DMS153 (cell line): ENCODE measurements at regions not wholly inside any gene's neighbourhood (a gene's known extent, or its start where the extent isn't known, plus 50 kb on each side); places are given as distances from the start of the nearest gene placed in this dataset.

ENCODE experiments used
- DNase-seq: peaks from one replicate; lab custom pipeline; 2025; lab: John Stamatoyannopoulos, UW

DNA sequence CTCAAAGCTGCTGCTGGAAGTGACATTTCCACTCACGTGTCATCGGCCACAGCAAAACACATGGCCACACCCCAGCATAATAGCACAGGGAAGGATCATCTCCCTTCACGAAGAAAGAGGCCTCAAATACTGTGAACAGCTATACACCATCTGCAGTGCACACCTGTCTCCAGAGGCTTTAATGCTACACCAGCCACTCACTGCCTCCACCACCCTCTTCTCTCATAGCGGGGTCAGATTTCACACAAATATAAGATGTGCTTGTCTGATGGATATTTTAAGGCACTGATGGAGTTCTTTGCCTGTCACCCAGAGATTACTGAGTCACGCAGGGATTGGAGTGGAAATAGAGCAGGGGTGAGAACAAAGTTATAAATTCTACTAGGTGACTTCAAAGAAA, 374.0 kb downstream of the ZNF516 start:
- no peak for DNase-seq

DNA sequence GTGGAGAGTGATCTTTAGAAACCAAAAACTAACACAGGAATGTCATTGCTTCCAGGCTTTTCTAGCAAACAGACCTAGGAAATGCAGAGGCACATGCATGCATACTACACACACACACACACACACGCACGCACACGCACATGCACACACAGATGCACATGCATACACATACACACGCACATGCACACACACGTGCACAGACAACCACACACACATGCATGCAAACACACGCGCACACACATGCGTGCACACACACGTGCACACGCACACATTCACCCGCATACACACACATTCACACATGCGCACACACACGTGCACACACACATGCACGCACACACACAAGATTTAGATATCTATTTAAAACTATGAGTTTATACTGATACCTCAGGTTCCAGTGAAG, 379.5 kb downstream of the ZNF516 start:
- DNase-seq, result no peak

GRCh38 chr18:76113101-76113500, 381.9 kb downstream of the ZNF516 start:
- DNase-seq, result no peak

- DNase-seq, result no peak
Measured at GRCh38 chr18:76102626-76103025, 392.4 kb downstream of the ZNF516 start.

DNA sequence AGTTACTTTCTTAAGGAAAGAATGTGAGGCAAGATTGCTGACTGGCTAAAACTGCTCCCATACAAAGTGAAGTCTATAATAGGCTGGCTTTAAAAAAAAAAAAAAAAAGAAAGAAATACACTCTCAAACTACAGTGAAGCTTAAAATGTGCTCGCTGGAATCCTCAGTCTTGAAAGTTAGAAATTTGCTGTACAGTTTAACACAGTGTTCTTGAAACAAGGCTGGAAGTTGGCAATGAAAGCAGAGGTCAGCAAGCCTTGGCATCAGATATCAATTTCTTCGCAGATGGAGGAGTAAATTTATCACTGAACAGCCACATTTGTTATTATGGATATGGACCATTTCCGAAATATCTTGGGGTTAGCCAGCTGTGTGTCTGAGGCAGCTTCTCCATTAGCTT, 392.9 kb downstream of the ZNF516 start:
- no peak for DNase-seq

DNA sequence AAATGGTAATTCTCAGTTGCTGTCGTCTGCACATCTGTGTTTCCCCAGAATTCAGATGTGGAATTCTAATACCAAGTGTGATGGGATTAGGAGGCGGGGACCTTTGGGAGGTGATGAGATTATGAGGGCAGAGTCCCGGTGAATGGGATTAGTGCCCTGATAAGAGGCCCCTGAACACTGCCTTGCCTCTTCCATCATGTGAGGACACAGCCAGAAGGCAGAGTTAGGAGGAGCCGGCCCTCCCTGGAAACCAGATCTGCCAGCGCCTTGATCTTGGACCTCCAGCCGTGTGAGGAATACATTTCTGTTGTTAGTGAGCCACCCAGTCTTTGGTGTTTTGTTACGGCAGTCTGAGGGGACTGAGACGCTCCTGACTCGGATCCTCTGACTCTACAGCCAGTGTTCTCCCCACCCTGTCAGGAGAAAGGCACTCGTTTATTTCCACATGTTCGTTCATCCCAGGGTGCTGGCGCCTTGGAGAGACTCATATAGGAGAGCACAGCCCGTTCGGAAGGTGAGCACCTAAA, 395.0 kb downstream of the ZNF516 start:
- DNase-seq, result no peak

GRCh38 chr18:76098674-76099411, 396.2 kb downstream of the ZNF516 start:
- no peak for DNase-seq

DNA sequence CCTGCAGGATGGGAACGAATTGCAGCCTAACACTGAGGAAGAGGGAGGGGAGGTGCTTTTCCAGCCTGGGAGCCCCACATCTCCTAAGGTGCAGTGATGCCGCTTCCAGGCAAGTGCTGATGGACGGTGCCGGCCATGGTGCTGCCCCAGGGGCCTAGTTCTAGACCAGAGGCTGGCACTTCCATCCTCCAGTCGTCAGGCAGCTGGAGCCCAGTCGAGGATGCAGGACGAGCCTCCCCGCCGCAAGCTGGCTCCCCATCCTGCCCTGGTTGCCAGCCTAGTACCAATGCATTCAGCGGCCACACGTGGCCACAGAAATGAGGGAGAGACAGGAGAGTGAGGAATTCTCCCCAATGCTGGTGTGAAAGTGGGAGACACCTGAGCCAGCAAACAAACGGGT, 413.5 kb downstream of the ZNF516 start:
- no peak for DNase-seq

- DNase-seq, result no peak
Measured at GRCh38 chr18:76080430-76080829, 414.6 kb downstream of the ZNF516 start.

DNA sequence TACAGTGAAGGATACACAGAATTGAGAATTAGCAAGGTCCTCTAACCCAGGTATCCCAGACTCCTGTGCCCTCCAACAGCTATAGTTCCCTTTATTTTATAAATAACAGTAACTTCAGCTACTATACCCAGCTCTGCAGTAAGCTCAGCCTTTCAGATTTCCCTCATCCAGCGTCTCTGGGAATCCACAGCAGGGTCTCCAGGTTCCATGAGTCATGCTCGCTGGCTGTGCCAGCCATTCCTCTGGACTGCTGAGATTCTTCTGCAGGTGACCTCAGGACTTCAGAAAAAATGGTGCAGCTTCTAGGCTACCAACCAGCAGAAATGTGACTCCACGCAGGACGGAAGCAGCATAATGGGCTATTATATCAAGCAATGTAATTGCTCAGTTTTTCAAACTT, 419.3 kb downstream of the ZNF516 start:
- DNase-seq, result no peak

- DNase-seq, result no peak
Measured at GRCh38 chr18:76064998-76065397, 430.0 kb downstream of the ZNF516 start.

- no peak for DNase-seq
Measured at GRCh38 chr18:76058146-76058545, 436.9 kb downstream of the ZNF516 start.

- DNase-seq, result no peak
Measured at GRCh38 chr18:76057386-76057785, 437.7 kb downstream of the ZNF516 start.

DNA sequence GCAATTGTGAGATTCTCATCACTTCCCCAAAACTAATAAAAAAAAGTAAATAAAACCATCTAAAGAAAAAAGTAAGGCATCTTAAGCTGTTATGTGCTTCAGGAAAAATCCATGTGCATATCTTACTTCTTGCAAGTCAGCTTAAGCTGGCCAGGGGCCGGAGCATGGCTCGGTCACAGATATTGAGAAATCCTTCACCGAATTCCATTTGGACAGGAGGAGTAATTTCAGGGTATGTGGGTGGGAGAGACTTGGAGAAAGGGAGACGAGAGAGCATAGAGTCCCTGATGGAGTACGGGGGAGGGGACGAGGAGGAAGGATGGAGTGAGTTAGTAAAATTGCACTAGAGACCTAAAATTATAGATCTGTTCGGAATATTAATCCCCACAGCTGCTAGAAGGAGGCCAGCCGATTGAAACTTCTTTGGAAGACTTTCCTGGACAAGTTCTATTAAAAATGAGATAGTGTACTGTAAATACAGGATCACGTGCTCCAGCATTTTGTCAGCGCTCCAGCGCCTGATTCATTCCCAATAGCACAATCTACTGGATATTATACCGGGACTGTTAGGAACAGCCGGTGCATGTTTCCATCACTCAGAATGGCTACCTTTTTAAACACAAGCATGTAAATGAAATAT, 438.5 kb downstream of the ZNF516 start:
- DNase-seq, result no peak

DNA sequence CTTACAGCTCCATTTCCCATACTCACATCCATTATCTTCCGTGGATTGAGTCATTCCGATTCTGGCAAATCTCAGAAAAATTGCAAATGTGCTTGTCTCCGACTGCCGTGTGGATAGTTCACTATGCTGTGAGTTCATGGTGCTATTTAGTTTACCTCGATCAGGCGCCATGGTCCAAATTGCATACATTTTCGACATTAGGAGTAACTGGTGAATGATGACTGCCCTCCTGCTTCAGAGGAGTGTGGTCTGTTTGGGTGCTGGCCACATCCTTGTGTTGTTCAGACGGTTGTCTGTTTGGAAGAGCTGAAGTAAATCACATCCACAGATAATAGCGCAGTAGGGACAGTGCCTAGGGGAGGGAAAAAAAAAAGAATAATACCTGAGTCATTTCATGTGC, 439.5 kb downstream of the ZNF516 start:
- DNase-seq, result no peak

- no peak for DNase-seq
Measured at GRCh38 chr18:76055025-76055424, 440.0 kb downstream of the ZNF516 start.

- no peak for DNase-seq
Measured at GRCh38 chr18:76054156-76054555, 440.9 kb downstream of the ZNF516 start.

GRCh38 chr18:76053551-76053950, 441.5 kb downstream of the ZNF516 start:
- DNase-seq, result no peak

DNA sequence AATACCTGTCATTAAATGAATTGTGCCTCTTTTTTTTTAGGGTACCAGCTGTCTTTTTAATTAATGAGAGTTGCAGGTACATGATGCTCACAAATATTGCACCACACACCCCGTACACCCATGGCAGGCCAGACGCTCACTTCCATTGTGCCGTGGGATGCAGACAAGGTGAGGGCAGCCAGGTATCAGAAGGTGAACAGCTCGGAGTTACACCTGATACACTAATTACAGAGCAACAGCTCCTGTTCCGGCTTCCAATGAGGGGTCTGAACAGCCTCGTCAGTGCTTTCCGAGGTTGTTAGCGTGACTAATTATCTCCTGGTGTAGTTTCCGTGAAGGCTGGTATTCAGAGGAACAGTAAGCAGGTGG, 442.8 kb downstream of the ZNF516 start:
- no peak for DNase-seq

DNA sequence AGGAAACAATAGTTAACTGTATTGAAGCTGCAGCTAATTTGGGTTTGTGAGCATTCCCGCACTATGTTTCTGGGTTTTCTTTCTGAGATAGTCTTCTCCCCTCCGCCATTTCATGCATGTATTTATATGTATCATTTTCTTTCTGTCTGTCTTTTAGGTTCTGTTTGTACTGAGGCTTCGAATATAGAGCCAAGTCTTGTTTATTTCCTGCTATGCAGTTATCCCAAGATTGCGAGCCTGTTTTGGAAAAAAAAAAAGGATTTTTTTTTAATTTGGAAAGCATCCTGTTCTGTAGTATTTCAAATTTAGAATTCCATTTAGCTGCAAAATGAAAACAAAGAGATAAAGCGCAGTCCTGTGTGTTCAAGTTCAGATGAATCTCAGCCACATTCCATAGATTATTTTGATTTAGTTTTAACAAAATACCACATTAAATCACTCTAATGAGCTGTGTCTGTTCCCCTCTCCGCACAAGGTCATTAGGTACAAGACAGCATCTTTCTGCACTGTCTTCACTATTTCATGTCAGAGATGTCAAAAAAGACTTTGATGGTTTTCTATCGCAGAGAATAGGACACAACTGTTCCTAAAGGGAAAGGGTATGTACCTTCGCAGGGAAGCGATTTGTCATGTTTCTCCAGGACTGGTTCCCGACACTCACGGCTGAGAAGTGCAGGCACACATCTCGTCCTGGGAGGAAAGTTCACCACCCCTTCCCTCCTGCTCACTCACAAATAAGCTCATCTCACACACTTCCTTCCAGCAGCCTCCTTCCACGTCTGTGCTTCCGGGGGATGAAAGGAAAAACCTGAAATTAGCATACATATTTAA, 443.4 kb downstream of the ZNF516 start:
- no peak for DNase-seq

GRCh38 chr18:76046221-76046620, 448.8 kb downstream of the ZNF516 start:
- no peak for DNase-seq

GRCh38 chr18:76042511-76042910, 452.5 kb downstream of the ZNF516 start:
- no peak for DNase-seq

DNA sequence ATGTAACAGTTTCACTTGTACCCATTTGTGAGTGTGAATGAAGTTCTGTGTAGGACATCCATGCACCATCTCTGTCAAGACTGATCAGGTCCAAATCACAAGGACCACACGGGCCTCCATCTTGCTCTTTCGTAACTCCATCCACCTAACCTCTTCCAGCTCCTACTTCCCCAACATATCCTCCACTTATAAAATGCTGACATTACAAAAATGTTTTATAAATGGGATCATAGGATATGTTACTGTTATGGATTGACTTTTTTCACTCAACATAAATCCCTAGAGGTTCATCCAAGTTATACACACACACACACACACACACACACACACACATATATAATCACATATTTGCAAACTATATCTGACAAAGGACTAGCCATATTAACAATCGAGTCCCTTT, 476.8 kb downstream of the ZNF516 start:
- DNase-seq, result no peak
